ENCODE measurements at regions not wholly inside any gene's neighbourhood (a gene's known extent, or its start where the extent isn't known, plus 50 kb on each side); places are given as distances from the start of the nearest gene placed in this dataset.

- peak; percentile 57 for DNase-seq
- no peaks in the 10 kb centered on the region for H3K36me3 ChIP-seq
- no peak overlapping the region for H3K4me3 ChIP-seq (ENCODE audit: low read depth, low read length)
- no peaks in the 10 kb centered on the region for H3K27me3 ChIP-seq (ENCODE audit: insufficient read depth, low read depth, severe bottlenecking)
- TF ChIP-seq, protein P1, sequence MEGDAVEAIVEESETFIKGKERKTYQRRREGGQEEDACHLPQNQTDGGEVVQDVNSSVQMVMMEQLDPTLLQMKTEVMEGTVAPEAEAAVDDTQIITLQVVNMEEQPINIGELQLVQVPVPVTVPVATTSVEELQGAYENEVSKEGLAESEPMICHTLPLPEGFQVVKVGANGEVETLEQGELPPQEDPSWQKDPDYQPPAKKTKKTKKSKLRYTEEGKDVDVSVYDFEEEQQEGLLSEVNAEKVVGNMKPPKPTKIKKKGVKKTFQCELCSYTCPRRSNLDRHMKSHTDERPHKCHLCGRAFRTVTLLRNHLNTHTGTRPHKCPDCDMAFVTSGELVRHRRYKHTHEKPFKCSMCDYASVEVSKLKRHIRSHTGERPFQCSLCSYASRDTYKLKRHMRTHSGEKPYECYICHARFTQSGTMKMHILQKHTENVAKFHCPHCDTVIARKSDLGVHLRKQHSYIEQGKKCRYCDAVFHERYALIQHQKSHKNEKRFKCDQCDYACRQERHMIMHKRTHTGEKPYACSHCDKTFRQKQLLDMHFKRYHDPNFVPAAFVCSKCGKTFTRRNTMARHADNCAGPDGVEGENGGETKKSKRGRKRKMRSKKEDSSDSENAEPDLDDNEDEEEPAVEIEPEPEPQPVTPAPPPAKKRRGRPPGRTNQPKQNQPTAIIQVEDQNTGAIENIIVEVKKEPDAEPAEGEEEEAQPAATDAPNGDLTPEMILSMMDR (IDR thresholded peaks at IDR 0.05; ENCODE audit: low read depth, low read length), result no peak
- H3K9me3 ChIP-seq (ENCODE audit: severe bottlenecking), result peaks cover 4% of the 10 kb centered on the region
- no peak overlapping the region for H3K27ac ChIP-seq
Measured at GRCh38 chr7:98687111-98687751, 70.1 kb downstream of the NPTX2 start.

- Histone ChIP-seq H3K4me3 (ENCODE audit: low read depth, low read length) (no peak overlapping the region), H3K36me3 (no peaks in the 10 kb centered on the region), H3K27me3 (ENCODE audit: insufficient read depth, low read depth, severe bottlenecking) (no peaks in the 10 kb centered on the region), H3K9me3 (ENCODE audit: severe bottlenecking) (peaks cover 8% of the 10 kb centered on the region), H3K27ac (no peak overlapping the region)
- DNase-seq, result no peak
- TF ChIP-seq, protein P1 (IDR thresholded peaks at IDR 0.05; ENCODE audit: low read depth, low read length), result no peak
Measured at GRCh38 chr7:98691619-98692018, 74.5 kb downstream of the NPTX2 start.

DNA sequence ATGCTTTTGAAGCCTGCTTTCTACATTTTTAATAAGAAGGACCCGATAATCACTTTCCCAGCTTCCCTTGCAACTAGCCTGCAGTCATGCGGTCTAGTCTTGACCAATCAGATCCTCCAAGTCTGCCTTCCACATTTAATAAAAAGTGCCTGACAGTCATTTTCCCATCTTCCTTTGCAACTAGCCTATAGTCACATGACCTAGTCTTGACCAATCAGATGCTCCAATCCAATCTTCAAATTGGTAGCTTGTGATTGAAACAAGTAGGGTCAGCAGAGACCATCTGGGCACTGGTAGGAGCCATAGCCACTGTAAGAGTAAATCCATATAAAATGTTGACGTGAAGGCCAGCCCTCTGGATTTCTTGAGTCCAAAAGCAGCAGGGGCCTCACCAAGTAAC is 80.0 kb downstream of the NPTX2 start:
- Histone ChIP-seq H3K27me3 (ENCODE audit: insufficient read depth, low read depth, severe bottlenecking) (no peaks in the 10 kb centered on the region), H3K4me3 (ENCODE audit: low read depth, low read length) (no peak overlapping the region), H3K36me3 (no peaks in the 10 kb centered on the region), H3K27ac (no peak overlapping the region), H3K9me3 (ENCODE audit: severe bottlenecking) (peaks cover 8% of the 10 kb centered on the region)
- TF ChIP-seq, protein P1 (IDR thresholded peaks at IDR 0.05; ENCODE audit: low read depth, low read length), result no peak
- DNase-seq, result no peak

DNA sequence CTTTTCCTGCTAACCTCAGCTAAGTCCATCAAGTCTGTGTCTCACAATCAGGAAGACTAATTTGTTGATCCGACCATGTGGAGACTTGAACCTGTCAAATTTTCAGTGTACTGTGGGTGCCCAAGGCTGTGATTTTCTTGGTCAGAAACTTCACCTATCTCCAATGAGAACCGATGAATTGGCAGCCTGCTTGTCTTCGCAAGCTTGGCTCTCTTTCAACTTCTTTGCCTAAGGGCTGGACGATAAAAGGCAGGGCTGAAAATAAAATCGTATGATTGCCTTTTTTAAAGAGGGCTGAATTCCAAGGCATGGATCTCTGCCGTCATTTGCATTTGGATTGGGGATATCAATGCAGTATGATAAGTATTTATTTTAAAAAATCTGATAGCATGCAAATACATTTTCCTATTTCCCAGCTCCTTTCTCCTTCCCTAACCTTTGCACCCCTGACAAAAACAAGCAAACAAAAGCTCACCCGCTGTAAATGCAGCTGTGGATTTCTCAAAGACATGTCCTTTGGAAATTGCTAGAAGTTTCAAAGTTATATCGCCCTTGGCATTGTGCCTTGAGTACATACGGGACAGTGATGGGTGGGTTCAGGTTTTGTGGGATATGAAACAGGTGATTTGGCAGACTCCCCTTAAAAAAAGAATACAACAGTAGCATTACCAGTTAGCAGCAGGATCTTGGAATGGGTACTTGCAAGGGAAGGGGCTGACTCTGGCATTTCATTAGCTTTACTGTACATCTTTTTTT is 80.6 kb downstream of the NPTX2 start:
- TF ChIP-seq, protein P1 (IDR thresholded peaks at IDR 0.05; ENCODE audit: low read depth, low read length), result no peak
- Histone ChIP-seq H3K27ac (no peak overlapping the region), H3K36me3 (no peaks in the 10 kb centered on the region), H3K9me3 (ENCODE audit: severe bottlenecking) (peaks cover 5% of the 10 kb centered on the region), H3K27me3 (ENCODE audit: insufficient read depth, low read depth, severe bottlenecking) (no peaks in the 10 kb centered on the region), H3K4me3 (ENCODE audit: low read depth, low read length) (no peak overlapping the region)
- no peak for DNase-seq

- no peaks in the 10 kb centered on the region for H3K36me3 ChIP-seq
- H3K4me3 ChIP-seq (ENCODE audit: low read depth, low read length), result no peak overlapping the region
- no peaks in the 10 kb centered on the region for H3K27me3 ChIP-seq (ENCODE audit: insufficient read depth, low read depth, severe bottlenecking)
- H3K27ac ChIP-seq, result no peak overlapping the region
- DNase-seq, result no peak
- H3K9me3 ChIP-seq (ENCODE audit: severe bottlenecking), result no peaks in the 10 kb centered on the region
- TF ChIP-seq, protein P1 (IDR thresholded peaks at IDR 0.05; ENCODE audit: low read depth, low read length), result no peak
Measured at GRCh38 chr7:98698976-98699375, 81.9 kb downstream of the NPTX2 start.
